ENCODE measurements at regions not wholly inside any gene's neighbourhood (a gene's known extent, or its start where the extent isn't known, plus 50 kb on each side); places are given as distances from the start of the nearest gene placed in this dataset.

DNA sequence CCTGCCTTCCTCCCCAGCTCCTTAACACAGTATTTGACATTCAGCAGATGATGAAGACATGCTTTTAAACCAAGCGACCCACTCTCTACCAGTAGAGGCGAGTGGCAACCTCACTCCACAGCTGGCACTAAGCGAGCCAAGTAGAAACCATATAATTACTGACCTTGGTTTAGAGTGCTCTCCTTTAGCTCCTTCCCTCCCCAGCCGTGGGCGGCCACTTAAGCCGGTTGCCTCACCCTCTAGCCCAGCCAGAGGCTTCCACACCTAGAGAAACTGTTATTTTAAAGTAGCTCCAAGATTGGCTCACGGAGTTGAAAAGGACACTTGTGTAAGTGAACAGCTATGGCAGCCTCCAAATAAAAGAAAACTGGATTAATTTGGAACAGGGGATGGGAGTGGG is 109.1 kb upstream of the CRHR1 start:
- Histone ChIP-seq H3K4me3 (ENCODE audit: low read length) (no peak overlapping the region), H3K27ac (ENCODE audit: low read length) (no peak overlapping the region), H3K4me1 (ENCODE audit: low read length) (no peaks in the 10 kb centered on the region), H3K27me3 (replicated peaks; ENCODE audit: insufficient read depth, low read length) (peaks cover 37% of the 10 kb centered on the region), H3K9me2 (replicated peaks; ENCODE audit: insufficient read depth, low read length) (no peaks in the 10 kb centered on the region), H2AFZ (ENCODE audit: low read length) (no peak overlapping the region), H3K79me2 (ENCODE audit: low read length) (no peaks in the 10 kb centered on the region), H4K20me1 (ENCODE audit: insufficient read depth, low read length) (no peaks in the 10 kb centered on the region), H3F3A (ENCODE audit: insufficient read depth, low read length) (no peaks in the 10 kb centered on the region), H3K9me3 (replicated peaks; ENCODE audit: insufficient read depth, low read length) (no peaks in the 10 kb centered on the region), H3K36me3 (replicated peaks; ENCODE audit: insufficient read depth, low read length) (no peaks in the 10 kb centered on the region), H3K4me2 (ENCODE audit: low read depth, low read length) (no peak overlapping the region), H3K9ac (ENCODE audit: low read length) (no peak overlapping the region)
- DNase-seq = no peak
- no peak for TF ChIP-seq EZH2phosphoT487 (IDR thresholded peaks at IDR 0.05; ENCODE audit: low read length)
- no peak for TF ChIP-seq EZH2 (optimal IDR thresholded peaks at IDR 0.05; ENCODE audit: low read depth, low read length)
- no peak for TF ChIP-seq CTCF (IDR thresholded peaks at IDR 0.05; ENCODE audit: low read length)

DNA sequence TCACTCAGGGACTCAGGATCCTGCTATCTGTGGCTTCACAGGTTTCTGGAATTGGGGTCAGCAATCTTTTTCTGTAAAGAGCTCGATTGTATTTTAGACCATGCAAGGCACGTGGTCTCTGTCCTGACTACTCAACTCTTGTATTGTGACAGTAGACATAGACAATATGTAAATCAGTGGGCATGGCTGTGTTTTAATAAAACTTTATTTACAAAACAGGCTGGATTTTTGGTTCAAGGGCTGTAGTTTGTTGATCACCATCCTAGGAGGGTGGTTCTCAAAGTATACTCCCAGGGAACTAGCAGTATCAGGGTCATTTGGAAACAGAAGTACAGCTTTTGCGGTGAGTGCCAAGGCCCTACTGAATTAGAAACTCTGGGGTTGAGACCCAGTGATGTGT is 108.2 kb upstream of the CRHR1 start:
- Histone ChIP-seq H3F3A (ENCODE audit: insufficient read depth, low read length) (no peaks in the 10 kb centered on the region), H3K36me3 (replicated peaks; ENCODE audit: insufficient read depth, low read length) (no peaks in the 10 kb centered on the region), H3K4me1 (ENCODE audit: low read length) (no peaks in the 10 kb centered on the region), H3K27me3 (replicated peaks; ENCODE audit: insufficient read depth, low read length) (peaks cover 32% of the 10 kb centered on the region), H3K4me3 (ENCODE audit: low read length) (no peak overlapping the region), H3K27ac (ENCODE audit: low read length) (no peak overlapping the region), H3K4me2 (ENCODE audit: low read depth, low read length) (no peak overlapping the region), H2AFZ (ENCODE audit: low read length) (no peak overlapping the region), H3K9me2 (replicated peaks; ENCODE audit: insufficient read depth, low read length) (no peaks in the 10 kb centered on the region), H3K9ac (ENCODE audit: low read length) (no peak overlapping the region), H3K79me2 (ENCODE audit: low read length) (no peaks in the 10 kb centered on the region), H3K9me3 (replicated peaks; ENCODE audit: insufficient read depth, low read length) (no peaks in the 10 kb centered on the region), H4K20me1 (ENCODE audit: insufficient read depth, low read length) (no peaks in the 10 kb centered on the region)
- DNase-seq = no peak
- TF ChIP-seq EZH2phosphoT487 (IDR thresholded peaks at IDR 0.05; ENCODE audit: low read length) (no peak), EZH2 (optimal IDR thresholded peaks at IDR 0.05; ENCODE audit: low read depth, low read length) (no peak)

DNA sequence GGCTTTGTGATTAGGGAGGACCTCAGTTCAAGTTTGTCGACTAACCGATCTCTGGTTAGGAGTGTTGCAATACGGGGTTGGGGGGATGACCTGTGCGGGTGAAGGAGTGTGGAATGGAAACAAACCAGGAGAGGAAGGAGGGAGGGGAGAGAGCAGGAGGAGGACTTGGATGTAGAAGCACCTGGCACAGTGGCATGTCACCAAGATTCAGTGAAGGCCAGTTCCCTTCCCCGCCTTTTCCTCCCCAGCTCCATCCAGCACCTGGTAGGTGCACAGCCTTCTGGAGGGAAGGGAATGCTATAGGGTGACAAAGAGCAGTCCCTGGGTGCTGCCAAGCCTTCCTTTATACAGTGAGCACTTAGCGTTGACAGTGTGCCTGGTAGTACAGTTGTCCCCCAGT is 107.4 kb upstream of the CRHR1 start:
- no peaks in the 10 kb centered on the region for H4K20me1 ChIP-seq (ENCODE audit: insufficient read depth, low read length)
- peaks cover 26% of the 10 kb centered on the region for H3K27me3 ChIP-seq (replicated peaks; ENCODE audit: insufficient read depth, low read length)
- DNase-seq = no peak
- no peaks in the 10 kb centered on the region for H3K9me2 ChIP-seq (replicated peaks; ENCODE audit: insufficient read depth, low read length)
- no peak for TF ChIP-seq CTCF (IDR thresholded peaks at IDR 0.05; ENCODE audit: low read length)
- TF ChIP-seq EZH2phosphoT487 (IDR thresholded peaks at IDR 0.05; ENCODE audit: low read length) = no peak
- TF ChIP-seq EZH2 (optimal IDR thresholded peaks at IDR 0.05; ENCODE audit: low read depth, low read length) = no peak
- no peak overlapping the region for H3K9ac ChIP-seq (ENCODE audit: low read length)
- no peaks in the 10 kb centered on the region for H3K9me3 ChIP-seq (replicated peaks; ENCODE audit: insufficient read depth, low read length)
- H3K4me1 ChIP-seq (ENCODE audit: low read length) = no peaks in the 10 kb centered on the region
- no peak overlapping the region for H3K4me3 ChIP-seq (ENCODE audit: low read length)
- no peaks in the 10 kb centered on the region for H3F3A ChIP-seq (ENCODE audit: insufficient read depth, low read length)
- H3K79me2 ChIP-seq (ENCODE audit: low read length) = no peaks in the 10 kb centered on the region
- no peak overlapping the region for H3K27ac ChIP-seq (ENCODE audit: low read length)
- H2AFZ ChIP-seq (ENCODE audit: low read length) = no peak overlapping the region
- H3K4me2 ChIP-seq (ENCODE audit: low read depth, low read length) = no peak overlapping the region
- H3K36me3 ChIP-seq (replicated peaks; ENCODE audit: insufficient read depth, low read length) = no peaks in the 10 kb centered on the region

DNA sequence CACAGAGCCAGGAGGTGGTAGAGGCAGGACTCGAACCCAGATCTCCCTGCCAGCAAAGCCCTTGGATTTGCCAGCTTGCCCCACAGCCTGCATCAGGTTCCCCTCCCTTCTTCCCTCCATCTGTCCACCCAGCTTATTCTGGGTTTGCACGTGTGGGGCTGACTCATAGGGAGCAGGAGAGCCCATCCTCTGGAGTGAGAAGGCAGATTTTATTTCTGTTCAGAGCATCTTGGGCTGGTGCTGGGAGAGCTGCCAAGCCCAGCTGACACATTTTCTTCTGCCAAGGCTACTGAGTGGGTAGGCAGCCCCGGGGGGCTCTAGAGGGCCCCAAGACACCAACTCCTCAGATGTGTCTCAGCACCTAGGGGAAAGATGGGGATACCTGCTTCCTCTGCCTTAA is 106.3 kb upstream of the CRHR1 start:
- Histone ChIP-seq H3K4me3 (ENCODE audit: low read length) (no peak overlapping the region), H3K79me2 (ENCODE audit: low read length) (no peaks in the 10 kb centered on the region), H3K4me2 (ENCODE audit: low read depth, low read length) (no peak overlapping the region), H4K20me1 (ENCODE audit: insufficient read depth, low read length) (no peaks in the 10 kb centered on the region), H3K9ac (ENCODE audit: low read length) (no peak overlapping the region), H3F3A (ENCODE audit: insufficient read depth, low read length) (no peaks in the 10 kb centered on the region), H3K36me3 (replicated peaks; ENCODE audit: insufficient read depth, low read length) (no peaks in the 10 kb centered on the region), H3K4me1 (ENCODE audit: low read length) (no peaks in the 10 kb centered on the region), H3K27me3 (replicated peaks; ENCODE audit: insufficient read depth, low read length) (peaks cover 25% of the 10 kb centered on the region), H3K9me2 (replicated peaks; ENCODE audit: insufficient read depth, low read length) (no peaks in the 10 kb centered on the region), H3K27ac (ENCODE audit: low read length) (no peak overlapping the region), H3K9me3 (replicated peaks; ENCODE audit: insufficient read depth, low read length) (no peaks in the 10 kb centered on the region), H2AFZ (ENCODE audit: low read length) (no peak overlapping the region)
- no peak for DNase-seq
- TF ChIP-seq EZH2phosphoT487 (IDR thresholded peaks at IDR 0.05; ENCODE audit: low read length) = no peak
- no peak for TF ChIP-seq EZH2 (optimal IDR thresholded peaks at IDR 0.05; ENCODE audit: low read depth, low read length)
- TF ChIP-seq CTCF (IDR thresholded peaks at IDR 0.05; ENCODE audit: low read length) = no peak

Measured in MM.1S (cell line).